ENCODE measurements at regions not wholly inside any gene's neighbourhood (a gene's known extent, or its start where the extent isn't known, plus 50 kb on each side); places are given as distances from the start of the nearest gene placed in this dataset.

DNA sequence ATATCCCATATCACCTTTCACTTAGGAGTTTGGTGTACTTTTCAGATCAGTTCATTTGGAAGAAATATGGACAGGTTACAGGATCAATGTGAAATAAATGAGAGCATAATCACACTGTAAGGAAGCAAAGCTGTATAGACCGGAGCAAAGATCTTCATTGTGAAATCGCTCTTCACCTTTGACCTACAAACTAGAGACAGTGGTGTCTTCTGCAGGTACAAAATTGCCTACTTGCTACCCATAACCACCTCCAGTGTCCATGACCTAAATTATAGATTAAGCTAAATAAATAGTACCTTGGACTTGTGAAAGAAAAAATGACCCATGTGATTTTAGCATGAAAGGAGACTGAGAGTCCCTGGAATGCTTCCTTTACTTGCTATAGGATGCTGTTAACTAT, 379.5 kb upstream of the SUCLG2 start:
- no peak for DNase-seq

DNA sequence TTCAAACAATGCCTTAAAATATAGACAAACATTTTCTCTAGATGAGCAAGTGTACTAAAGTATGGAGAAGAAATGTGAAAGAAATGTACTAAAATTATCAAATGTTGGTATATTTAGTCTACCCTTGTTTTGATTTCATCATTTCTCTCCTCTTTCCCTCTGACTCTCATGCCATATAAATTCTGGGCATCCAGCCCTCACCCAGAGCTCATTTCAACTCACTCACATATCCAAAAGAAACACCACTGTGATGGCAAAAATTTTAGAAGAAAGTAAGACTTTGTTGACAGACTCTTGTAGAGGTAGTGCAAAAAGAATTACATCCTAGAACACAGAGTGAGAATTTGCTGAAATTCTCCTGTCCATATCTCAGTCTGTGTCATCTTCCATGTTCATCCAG, 377.8 kb upstream of the SUCLG2 start:
- DNase-seq: no peak

DNA sequence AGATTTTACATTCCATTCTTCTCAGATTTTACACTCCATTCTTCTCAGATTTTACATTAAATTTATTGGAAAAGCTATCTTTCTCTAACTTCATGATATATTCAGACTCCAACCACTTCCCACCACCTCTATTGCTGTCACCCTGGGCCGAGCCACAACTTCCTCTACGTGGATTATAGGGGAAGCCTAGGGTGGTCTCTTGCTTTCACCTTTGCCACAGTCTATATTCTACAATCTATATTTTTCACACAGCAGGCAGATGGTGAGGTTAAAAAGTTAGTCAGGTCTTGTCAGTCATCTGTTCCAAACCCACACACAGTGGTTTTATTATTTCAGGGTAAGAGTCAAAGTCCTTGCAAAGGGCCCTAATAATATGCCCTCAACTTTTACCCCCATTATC, 370.8 kb upstream of the SUCLG2 start:
- no peak for DNase-seq

DNA sequence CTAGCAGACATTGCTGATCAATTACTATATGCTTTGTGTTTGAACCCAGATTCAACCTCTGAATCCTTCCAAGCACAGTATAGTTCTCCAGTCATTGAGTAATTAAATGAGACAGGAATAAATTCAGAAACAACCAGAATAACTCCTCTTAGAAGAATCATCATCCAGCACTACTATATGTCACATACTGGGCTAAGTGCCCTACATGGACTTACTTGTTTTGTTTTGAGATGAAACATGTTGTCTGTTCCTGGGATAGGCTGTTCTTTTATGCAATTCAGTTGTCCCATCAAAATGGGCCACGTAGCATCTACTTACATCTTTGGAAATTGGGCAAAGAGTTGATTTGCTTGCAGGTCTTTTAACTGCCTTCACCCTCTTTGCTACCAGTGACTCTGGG, 365.5 kb upstream of the SUCLG2 start:
- no peak for DNase-seq

DNA sequence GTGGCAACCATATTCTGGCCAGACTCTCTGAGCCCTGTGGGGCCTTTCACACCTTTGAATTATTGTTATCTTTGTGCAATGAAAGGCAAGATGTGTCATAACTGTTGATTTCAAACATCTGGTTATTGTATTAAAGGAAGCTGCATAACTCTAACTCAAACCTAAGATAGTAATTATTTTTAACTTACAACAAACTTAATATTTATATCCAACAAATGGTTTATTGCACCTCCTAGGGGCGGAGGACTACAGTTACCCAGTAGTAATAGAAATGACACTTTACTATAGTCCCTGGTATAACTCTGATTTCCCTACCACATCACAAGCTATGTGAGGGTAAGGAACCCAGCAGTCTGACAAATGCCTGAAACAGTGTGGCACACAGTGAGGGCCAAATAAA, 363.9 kb upstream of the SUCLG2 start:
- peak in 1 of 2 donors; percentile 6 for DNase-seq

DNA sequence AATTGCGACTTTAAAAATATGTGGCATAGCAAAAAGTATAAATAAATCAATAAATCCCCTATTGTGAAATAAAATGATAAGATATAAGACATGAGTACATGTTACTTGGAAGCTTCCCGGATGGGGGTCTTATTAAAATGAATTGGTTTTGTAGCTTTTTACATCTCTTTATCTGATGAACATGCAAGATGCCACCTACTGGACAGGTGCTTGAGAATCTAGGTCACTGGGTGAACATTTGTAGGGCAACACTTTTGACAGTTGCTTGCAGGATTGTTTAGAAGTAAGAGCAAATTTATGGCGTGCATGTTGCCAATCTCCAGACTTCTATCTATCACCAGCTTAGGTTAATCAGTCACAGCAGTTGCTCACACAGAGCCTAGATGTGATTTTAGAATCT, 362.7 kb upstream of the SUCLG2 start:
- peak in 1 of 2 donors; percentile 16 for DNase-seq

DNA sequence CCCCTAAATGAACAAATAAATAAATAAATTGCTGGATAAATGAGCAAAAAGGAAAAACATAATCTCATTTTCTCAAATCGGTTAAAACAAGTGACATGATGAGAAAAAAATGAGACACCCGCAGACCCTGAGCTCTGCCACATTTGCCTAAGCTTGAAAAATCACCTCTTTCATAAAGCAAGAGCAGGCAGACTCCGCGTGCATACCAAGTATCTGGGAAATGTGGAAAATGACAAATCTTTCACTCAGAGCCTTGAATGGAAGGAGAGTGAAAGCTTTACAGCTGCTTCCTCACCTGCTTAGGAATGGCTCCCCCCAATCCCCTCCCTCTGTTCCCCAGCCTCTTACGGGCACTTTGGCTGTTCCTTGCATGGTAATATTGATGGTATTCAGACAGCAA, 355.5 kb upstream of the SUCLG2 start:
- no peak for DNase-seq

DNA sequence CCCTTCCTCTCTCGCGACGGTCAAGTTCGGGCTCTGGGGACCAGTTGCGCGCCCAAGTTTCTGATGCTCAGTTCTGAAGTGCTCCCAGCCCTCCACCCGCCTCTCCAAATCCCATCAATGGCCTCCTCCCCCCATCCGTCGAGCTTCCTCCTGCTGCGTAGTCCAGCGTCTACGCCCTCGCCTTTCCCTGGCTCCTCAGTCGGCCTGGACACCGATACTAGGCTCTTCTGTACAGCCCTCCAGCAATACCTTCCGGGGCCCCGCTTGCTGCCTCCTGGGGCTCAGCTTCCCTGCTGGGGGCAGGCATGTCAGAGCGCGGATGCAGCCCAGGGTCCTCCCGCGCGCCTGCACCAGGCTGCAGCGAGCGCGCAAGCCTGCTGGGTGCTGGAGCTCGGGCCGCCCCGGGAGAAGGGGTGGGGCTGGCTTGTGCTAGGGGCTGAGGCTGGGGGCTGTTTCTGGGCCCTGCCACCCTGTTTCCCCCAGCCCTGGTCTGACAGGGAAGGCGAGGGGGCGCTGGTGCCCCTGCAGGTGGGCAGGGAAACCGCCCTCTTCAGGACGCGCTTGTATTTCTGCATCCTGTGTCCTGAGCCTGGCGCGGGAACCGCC, 353.3 kb upstream of the SUCLG2 start:
- DNase-seq: peak in 1 of 2 donors; percentile 33

DNA sequence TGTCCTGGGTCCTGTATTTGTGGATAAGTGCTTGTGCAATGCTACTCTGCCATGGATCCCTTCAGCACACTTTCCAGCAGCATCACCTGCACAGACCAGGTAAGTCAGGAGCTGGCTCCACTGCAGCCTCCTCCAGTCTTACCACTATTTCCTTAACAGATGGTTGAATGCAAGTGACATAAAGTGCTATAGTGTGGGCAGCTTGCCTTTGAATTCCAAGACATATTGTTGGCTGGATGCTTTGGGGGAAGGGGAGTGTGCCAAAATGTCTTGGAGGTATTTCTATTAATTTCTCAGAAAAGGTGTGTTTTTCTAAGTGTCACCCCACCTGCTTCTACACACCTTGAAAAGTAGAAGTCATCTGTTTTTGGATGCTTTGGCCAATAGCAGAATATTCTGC, 352.2 kb upstream of the SUCLG2 start:
- no peak for DNase-seq

DNA sequence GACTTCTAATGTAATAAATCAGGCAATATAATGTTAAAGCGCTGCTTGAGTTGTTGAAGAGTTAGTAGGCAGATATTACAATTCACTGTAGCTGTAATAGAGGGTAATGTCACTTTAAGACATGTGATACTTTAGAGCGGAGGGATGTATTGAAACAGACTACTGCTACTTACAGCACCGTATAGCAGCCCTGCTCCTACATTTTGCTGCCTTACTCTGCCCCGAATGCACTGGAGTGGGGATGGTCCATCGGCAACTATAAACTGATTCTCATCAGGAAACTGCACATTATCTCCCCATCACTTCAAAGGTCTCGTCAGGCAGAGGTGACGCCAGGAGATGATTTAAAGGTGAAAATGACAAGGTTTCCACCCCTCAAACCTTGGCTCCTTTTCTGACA, 349.7 kb upstream of the SUCLG2 start:
- no peak for DNase-seq

DNA sequence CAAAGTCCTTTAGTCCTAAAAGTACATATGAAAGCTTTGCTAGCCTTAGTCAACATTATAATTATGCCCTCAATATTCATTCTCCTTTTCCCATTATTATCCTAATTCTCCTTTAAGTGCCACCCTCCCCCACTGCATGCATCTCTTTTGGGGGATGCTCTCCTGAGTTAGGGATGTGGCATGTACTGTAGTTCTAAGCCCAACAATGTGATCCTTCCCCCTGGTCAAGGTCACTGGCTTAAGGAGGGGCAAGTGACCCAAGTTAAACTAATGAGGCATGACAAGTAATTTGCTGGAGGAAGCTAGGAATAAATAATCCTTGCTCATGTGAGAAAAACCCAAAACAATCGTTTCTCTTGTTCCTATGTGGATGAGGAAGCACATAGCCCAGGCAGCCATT, 343.9 kb upstream of the SUCLG2 start:
- DNase-seq: no peak

DNA sequence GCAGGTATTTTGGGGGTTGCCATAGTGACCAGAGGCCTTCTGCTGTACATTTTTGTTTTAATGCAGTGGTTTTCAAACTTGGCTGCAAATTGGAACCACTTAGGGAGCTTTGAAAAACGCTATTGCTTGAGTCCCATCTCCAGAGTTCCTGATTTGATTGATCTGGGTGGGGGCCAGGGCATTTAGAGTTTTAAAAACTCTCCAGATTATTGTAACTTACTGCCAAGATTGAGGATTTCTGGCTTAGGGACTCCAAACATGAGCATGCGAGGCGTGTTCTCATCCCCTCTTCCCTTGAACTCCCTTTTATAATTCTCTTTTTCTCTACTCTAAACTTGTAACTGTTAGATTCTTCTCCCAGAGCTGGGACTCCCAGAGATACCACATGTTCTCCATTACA, 340.8 kb upstream of the SUCLG2 start:
- no peak for DNase-seq

DNA sequence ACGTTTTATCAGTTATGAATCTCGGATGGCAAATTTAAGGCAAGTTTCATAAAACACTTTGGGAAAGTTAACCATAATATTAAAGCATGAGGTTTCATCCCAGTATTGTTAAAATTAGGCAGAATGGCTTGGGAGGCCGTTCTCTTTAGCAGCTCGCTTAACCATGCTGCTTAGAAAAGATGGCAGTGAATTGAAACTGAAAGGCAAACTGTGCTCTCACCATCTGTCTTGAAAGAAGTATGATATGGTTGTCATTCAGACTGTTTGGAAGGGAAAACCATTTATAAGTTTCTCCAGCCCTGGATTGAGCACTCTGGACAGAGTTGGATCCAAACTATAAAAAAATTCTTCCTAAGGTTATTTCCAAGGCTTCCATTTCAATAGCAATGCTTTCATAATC, 332.3 kb upstream of the SUCLG2 start:
- no peak for DNase-seq

DNA sequence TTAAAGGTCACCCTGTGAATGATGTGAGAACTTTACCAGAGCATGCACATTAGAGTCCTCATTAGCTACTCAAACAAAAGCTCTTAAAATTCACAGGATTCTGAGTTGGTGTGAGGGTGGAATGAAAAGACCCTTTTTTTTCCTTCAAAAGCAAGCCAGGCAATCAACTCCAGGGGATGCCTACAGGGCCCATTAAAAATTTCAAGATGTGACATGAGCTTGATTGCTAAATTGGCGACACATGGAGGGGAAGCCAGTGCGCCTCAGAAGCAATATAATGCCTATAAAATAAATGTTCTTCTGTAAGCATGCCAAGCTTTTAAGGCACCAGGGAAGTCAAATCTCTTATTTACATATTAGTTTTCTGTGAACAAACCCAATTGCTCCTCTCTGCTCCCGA, 328.8 kb upstream of the SUCLG2 start:
- no peak for DNase-seq

DNA sequence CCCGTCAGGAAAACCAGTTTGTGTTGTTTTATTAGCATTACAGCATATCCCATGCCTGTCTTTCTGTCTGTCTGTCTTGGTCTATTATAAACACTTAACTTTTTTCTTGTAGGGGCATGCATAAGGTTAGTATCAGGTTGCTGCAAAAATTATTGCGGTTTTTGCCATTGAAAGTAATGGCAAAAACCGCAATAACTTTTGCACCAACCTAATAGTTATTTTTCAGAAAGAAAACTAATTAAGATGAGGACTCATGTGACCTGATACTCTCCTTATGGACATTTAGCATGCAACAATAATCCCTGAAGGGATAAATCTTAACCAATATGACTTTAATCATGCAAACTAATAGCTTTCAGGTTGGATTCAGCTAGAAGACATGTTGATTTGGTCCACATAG, 326.7 kb upstream of the SUCLG2 start:
- no peak for DNase-seq

DNA sequence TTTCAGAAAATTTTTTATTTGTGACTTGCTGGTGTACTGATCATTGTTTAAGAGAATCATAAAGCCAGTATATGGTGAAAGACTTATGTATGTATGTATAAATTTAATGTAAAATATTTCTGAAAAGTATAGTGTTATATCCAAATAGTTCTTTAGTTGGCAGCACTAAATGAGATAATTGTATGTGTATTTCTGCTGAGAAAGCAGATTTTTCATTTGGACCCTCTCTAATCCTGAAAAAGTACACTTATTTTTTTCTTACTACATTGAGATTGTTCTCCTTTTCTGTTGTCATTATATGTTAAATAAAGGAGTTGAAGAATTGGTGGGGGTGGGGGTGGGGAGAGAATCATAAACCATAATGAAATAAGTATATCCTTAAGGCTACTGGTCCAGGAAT, 324.9 kb upstream of the SUCLG2 start:
- DNase-seq: no peak

DNA sequence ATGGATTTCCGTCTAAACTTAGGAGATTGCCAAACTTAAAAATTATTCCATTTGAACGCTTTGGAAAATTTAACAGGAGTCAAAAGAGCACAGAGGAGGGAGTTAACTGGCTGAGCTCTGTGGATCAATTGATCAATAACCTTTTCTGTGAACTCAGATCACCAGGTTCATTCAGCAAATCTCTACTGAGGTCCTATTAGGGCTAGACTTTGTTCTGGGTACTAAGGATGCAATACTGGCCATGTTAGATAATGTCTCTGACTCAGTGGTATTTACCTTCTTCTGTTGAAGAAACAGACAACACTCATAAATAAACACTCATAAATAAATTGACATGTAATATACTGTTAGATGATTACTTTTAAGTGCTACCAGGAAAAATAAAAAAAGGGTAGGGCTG, 323.4 kb upstream of the SUCLG2 start:
- no peak for DNase-seq

DNA sequence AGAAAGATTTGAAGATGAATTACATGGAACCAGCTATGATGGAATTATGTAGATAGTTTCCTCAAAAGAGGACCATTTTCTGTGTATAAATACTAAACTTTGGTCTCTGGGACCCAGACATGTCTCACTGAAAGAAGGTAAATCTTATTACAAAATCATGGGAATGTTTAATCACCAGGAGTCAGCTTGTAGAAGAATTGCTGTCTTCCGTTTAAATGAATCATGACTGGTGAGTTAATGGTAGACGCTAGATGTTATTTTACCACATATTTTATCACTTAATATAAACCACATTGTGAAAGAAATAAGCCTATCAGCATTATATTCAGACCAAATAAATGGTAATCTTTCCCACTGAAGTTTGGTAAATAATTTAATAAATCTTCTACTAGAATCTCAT, 322.3 kb upstream of the SUCLG2 start:
- DNase-seq: no peak

DNA sequence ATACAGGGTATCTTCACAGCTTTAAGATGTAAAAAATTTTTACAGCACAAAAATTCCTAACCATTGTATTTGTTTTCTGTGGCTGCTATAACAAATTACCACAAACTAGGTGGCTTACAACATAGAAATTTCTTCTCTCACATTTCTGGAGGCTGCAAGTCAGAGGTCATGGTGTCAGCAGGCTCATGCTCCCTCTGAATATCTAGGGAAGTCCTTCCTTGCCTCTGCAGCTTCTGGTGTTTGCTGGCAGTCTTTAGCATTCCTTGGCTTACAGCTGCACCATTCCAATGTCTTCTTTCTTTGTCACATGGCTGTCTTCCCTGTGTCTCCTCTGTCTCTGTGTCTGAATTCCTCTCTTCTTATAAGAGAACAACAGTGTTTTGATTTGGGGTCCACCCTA, 310.2 kb upstream of the SUCLG2 start:
- no peak for DNase-seq

DNA sequence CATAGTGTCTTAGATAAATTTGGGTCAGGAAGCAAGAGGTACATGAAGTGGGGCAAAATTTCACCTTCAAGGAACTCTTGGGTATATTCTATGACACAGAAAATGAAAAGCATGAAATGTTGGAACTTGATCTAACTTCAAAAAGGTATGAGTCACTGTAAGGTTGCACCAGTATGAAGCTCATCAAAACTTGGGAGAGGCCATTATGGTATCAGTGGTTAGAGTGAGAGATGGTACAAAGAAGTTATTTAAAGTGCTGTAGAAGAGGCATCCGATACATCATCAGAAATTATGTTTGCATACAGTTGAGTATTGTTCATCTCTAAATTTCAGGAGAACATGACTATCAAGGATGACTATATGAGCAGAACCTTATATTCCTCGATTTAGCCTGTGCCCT, 302.9 kb upstream of the SUCLG2 start:
- DNase-seq: no peak

DNA sequence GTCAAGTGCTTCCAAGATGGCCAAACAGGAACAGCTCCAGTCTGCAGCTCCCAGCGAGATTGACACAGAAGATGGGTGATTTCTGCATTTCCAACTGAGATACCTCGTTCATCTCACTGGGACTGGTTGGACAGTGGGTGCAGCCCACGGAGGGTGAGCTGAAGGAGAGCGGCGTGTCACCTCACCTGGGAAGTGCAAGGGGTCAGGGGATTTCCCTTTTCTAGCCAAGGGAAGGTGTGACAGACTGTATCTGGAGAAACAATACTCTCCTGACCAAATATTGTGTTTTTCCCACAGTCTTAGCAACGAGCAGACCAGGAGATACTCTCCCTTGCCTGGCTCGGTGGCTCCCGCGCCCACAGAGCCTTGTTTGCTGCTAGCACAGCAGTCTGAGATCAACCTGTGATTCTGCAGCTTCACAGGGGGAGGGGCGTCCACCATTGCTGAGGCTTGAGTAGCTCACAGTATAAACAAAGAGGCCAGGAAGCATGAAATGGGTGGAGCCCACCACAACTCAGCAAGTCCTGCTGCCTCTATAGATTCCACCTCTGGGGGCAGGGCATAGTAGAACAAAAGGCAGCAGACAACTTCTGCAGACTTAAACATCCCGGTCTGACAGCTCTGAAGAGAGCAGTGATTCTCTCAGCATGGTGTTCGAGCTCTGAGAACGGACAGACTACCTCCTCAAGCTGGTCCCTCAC, 293.5 kb upstream of the SUCLG2 start:
- peak; percentile 62 to 80 for DNase-seq

DNA sequence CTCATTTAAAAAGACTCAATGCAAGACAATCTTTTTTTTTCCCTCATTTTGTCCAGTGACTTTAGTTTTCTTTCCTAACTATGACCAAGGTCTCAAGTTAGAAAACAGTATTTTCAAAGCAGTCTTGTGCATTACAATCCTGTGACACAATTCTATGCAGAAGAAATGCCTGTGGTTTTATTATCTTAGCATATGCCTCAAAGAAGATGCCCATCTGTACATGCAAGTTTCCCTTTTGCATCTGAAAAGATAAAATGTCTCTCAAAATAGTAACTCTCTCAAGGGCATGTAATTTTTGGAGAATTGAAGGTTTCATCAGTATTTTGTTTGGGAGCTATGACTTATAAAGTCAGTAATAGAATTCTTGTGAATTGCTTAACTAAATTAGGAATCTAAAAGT, 292.0 kb upstream of the SUCLG2 start:
- DNase-seq: no peak

DNA sequence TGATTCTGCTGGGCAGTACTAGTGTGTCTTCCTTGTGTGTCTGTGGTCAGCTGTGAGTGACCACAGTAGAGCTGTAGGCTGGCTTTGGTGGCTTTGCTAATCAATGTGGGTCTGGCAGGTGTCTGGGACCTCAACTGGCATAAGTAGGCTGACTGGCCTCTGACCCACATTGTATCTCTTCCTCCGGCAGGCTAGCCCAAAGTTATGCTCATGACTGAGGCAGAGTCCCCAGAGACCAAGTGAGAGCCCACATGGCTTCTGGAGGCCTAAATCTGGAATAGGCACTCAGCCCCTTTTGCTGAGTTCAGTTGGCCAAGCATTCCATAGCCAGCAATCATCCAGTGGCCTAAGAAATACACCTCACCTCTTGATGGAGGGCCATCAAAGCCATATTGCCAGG, 289.1 kb upstream of the SUCLG2 start:
- no peak for DNase-seq

DNA sequence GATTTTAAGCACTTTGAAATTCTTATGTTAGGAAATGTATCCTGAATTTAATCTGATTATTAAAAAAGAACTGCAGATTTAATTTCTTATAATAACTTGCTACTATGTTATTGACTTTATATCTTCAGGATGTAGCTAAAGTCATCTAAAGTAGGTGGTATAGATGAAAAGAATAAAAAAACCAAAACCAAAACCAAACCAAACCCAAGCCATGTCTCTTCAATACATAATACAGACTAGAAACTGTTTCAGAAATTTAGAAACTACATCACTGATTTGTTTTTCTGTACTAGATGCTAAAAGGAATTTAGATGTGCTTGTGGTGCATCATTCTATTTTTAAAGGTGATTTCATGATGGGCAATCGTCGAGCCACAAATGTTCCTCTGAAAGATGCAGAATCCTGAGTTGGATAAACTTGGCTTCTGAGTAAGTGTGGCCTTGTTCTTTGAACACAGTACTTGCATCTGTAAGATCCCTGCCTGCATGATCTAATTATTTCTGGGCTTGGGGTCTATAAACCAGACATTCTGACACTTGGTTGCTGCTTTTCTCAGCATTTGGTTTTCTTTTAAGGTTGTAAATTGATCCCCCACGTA, 287.1 kb upstream of the SUCLG2 start:
- DNase-seq: no peak

All from CD4-positive, alpha-beta T cell treated with Interferon alpha-2 for 1 hour (primary cell).